ENCODE measurements at regions not wholly inside any gene's neighbourhood (a gene's known extent, or its start where the extent isn't known, plus 50 kb on each side); places are given as distances from the start of the nearest gene placed in this dataset.

- ChIA-PET CTCF (no interaction called here), POLR2A (no interaction called here)
- Histone ChIP-seq H3K4me3 (ENCODE audit: control insufficient read depth in 1 of 7, extremely low read depth in 1 of 7, insufficient read depth in 4 of 7, low read depth in 2 of 7, low read length in 6 of 7) (no peak overlapping the region), H3K36me3 (ENCODE audit: control insufficient read depth in 4 of 4, insufficient read depth in 4 of 4, low read length in 3 of 4) (no peaks in the 10 kb centered on the region), H3K27ac (ENCODE audit: insufficient read depth in 1 of 2, low read depth in 1 of 2, low read length in 2 of 2, poor library complexity in 1 of 2, severe bottlenecking in 2 of 2) (no peak overlapping the region), H3K27me3 (replicated peaks in 2 of 5; ENCODE audit: control insufficient read depth in 4 of 5, insufficient read depth in 5 of 5, low read length in 4 of 5) (peaks cover 0 to 5% (median 2%) of the 10 kb centered on the region in 5 experiments), H3K9me3 (ENCODE audit: control extremely low read depth in 1 of 5, control insufficient read depth in 4 of 5, insufficient read depth in 2 of 5, low read depth in 1 of 5, low read length in 4 of 5) (no peaks in the 10 kb centered on the region), H3K4me1 (ENCODE audit: control extremely low read depth in 1 of 4, control insufficient read depth in 4 of 4, insufficient read depth in 4 of 4, low read length in 3 of 4) (no peaks in the 10 kb centered on the region)
- whole genome bisulfite sequencing (ENCODE audit: insufficient coverage): 100% methylated on average over 1 of the region's 1 CpG
- DNase-seq: no peak
Observed at GRCh38 chr1:203420263-203420662, 55.3 kb upstream of the PRELP start.

- no peaks in the 10 kb centered on the region for H3K9me3 ChIP-seq (ENCODE audit: control extremely low read depth in 1 of 5, control insufficient read depth in 4 of 5, insufficient read depth in 2 of 5, low read depth in 1 of 5, low read length in 4 of 5)
- peaks cover 0 to 5% (median 2%) of the 10 kb centered on the region in 5 experiments for H3K27me3 ChIP-seq (replicated peaks in 2 of 5; ENCODE audit: control insufficient read depth in 4 of 5, insufficient read depth in 5 of 5, low read length in 4 of 5)
- H3K4me1 ChIP-seq (ENCODE audit: control extremely low read depth in 1 of 4, control insufficient read depth in 4 of 4, insufficient read depth in 4 of 4, low read length in 3 of 4): no peaks in the 10 kb centered on the region
- ChIA-PET CTCF (no interaction called here), POLR2A (no interaction called here)
- H3K27ac ChIP-seq (ENCODE audit: insufficient read depth in 1 of 2, low read depth in 1 of 2, low read length in 2 of 2, poor library complexity in 1 of 2, severe bottlenecking in 2 of 2): no peak overlapping the region
- no peak for DNase-seq
- H3K4me3 ChIP-seq (ENCODE audit: control insufficient read depth in 1 of 7, extremely low read depth in 1 of 7, insufficient read depth in 4 of 7, low read depth in 2 of 7, low read length in 6 of 7): no peak overlapping the region
- H3K36me3 ChIP-seq (ENCODE audit: control insufficient read depth in 4 of 4, insufficient read depth in 4 of 4, low read length in 3 of 4): no peaks in the 10 kb centered on the region
Observed at GRCh38 chr1:203421246-203421645, 54.4 kb upstream of the PRELP start.

- H3K4me3 ChIP-seq (ENCODE audit: control insufficient read depth in 1 of 7, extremely low read depth in 1 of 7, insufficient read depth in 4 of 7, low read depth in 2 of 7, low read length in 6 of 7): no peak overlapping the region
- no peak for DNase-seq
- no peak overlapping the region for H3K27ac ChIP-seq (ENCODE audit: insufficient read depth in 1 of 2, low read depth in 1 of 2, low read length in 2 of 2, poor library complexity in 1 of 2, severe bottlenecking in 2 of 2)
- no peaks in the 10 kb centered on the region for H3K9me3 ChIP-seq (ENCODE audit: control extremely low read depth in 1 of 5, control insufficient read depth in 4 of 5, insufficient read depth in 2 of 5, low read depth in 1 of 5, low read length in 4 of 5)
- POLR2A ChIA-PET: no interaction called here
- H3K27me3 ChIP-seq (replicated peaks in 2 of 5; ENCODE audit: control insufficient read depth in 4 of 5, insufficient read depth in 5 of 5, low read length in 4 of 5): peaks cover 0 to 6% (median 5%) of the 10 kb centered on the region in 5 experiments
- WGBS (ENCODE audit: insufficient coverage): 90% methylated on average over 5 of the region's 6 CpGs
- no peaks in the 10 kb centered on the region for H3K4me1 ChIP-seq (ENCODE audit: control extremely low read depth in 1 of 4, control insufficient read depth in 4 of 4, insufficient read depth in 4 of 4, low read length in 3 of 4)
- H3K36me3 ChIP-seq (ENCODE audit: control insufficient read depth in 4 of 4, insufficient read depth in 4 of 4, low read length in 3 of 4): no peaks in the 10 kb centered on the region
- CTCF ChIA-PET: no interaction called here
Observed at GRCh38 chr1:203422116-203422515, 53.5 kb upstream of the PRELP start.

GRCh38 chr1:203422656-203423055 lies 53.0 kb upstream of the PRELP start:
- no peak for DNase-seq
- Histone ChIP-seq H3K27ac (ENCODE audit: insufficient read depth in 1 of 2, low read depth in 1 of 2, low read length in 2 of 2, poor library complexity in 1 of 2, severe bottlenecking in 2 of 2) (no peak overlapping the region), H3K9me3 (ENCODE audit: control extremely low read depth in 1 of 5, control insufficient read depth in 4 of 5, insufficient read depth in 2 of 5, low read depth in 1 of 5, low read length in 4 of 5) (no peaks in the 10 kb centered on the region), H3K36me3 (ENCODE audit: control insufficient read depth in 4 of 4, insufficient read depth in 4 of 4, low read length in 3 of 4) (no peaks in the 10 kb centered on the region), H3K27me3 (replicated peaks in 2 of 5; ENCODE audit: control insufficient read depth in 4 of 5, insufficient read depth in 5 of 5, low read length in 4 of 5) (peaks cover 0 to 9% (median 5%) of the 10 kb centered on the region in 5 experiments), H3K4me3 (ENCODE audit: control insufficient read depth in 1 of 7, extremely low read depth in 1 of 7, insufficient read depth in 4 of 7, low read depth in 2 of 7, low read length in 6 of 7) (no peak overlapping the region), H3K4me1 (ENCODE audit: control extremely low read depth in 1 of 4, control insufficient read depth in 4 of 4, insufficient read depth in 4 of 4, low read length in 3 of 4) (no peaks in the 10 kb centered on the region)
- POLR2A ChIA-PET: no interaction called here
- 100% methylated on average over 2 of the region's 2 CpGs for WGBS (ENCODE audit: insufficient coverage)
- CTCF ChIA-PET: no interaction called here

- Histone ChIP-seq H3K36me3 (ENCODE audit: control insufficient read depth in 4 of 4, insufficient read depth in 4 of 4, low read length in 3 of 4) (no peaks in the 10 kb centered on the region), H3K9me3 (ENCODE audit: control extremely low read depth in 1 of 5, control insufficient read depth in 4 of 5, insufficient read depth in 2 of 5, low read depth in 1 of 5, low read length in 4 of 5) (no peaks in the 10 kb centered on the region), H3K27ac (ENCODE audit: insufficient read depth in 1 of 2, low read depth in 1 of 2, low read length in 2 of 2, poor library complexity in 1 of 2, severe bottlenecking in 2 of 2) (no peak overlapping the region), H3K4me3 (ENCODE audit: control insufficient read depth in 1 of 7, extremely low read depth in 1 of 7, insufficient read depth in 4 of 7, low read depth in 2 of 7, low read length in 6 of 7) (no peak overlapping the region), H3K4me1 (ENCODE audit: control extremely low read depth in 1 of 4, control insufficient read depth in 4 of 4, insufficient read depth in 4 of 4, low read length in 3 of 4) (no peaks in the 10 kb centered on the region), H3K27me3 (replicated peaks in 2 of 5; ENCODE audit: control insufficient read depth in 4 of 5, insufficient read depth in 5 of 5, low read length in 4 of 5) (peaks cover 0 to 11% (median 6%) of the 10 kb centered on the region in 5 experiments)
- WGBS (ENCODE audit: insufficient coverage): 80% methylated on average over 1 of the region's 3 CpGs
- POLR2A ChIA-PET: no interaction called here
- DNase-seq: no peak
- CTCF ChIA-PET: interaction anchor here (0.7 to 2.2 kb wide), 2 partner anchors 16 to 179 kb away, joined by 3 to 7 read pairs; no protein-coding TSS in a partner anchor
Observed at GRCh38 chr1:203424285-203424684, 51.3 kb upstream of the PRELP start.

- POLR2A ChIA-PET: no interaction called here
- Histone ChIP-seq H3K27me3 (replicated peaks in 2 of 5; ENCODE audit: control insufficient read depth in 4 of 5, insufficient read depth in 5 of 5, low read length in 4 of 5) (peaks cover 0 to 11% (median 6%) of the 10 kb centered on the region in 5 experiments), H3K36me3 (ENCODE audit: control insufficient read depth in 4 of 4, insufficient read depth in 4 of 4, low read length in 3 of 4) (no peaks in the 10 kb centered on the region), H3K9me3 (ENCODE audit: control extremely low read depth in 1 of 5, control insufficient read depth in 4 of 5, insufficient read depth in 2 of 5, low read depth in 1 of 5, low read length in 4 of 5) (no peaks in the 10 kb centered on the region), H3K27ac (ENCODE audit: insufficient read depth in 1 of 2, low read depth in 1 of 2, low read length in 2 of 2, poor library complexity in 1 of 2, severe bottlenecking in 2 of 2) (no peak overlapping the region), H3K4me3 (ENCODE audit: control insufficient read depth in 1 of 7, extremely low read depth in 1 of 7, insufficient read depth in 4 of 7, low read depth in 2 of 7, low read length in 6 of 7) (no peak overlapping the region), H3K4me1 (ENCODE audit: control extremely low read depth in 1 of 4, control insufficient read depth in 4 of 4, insufficient read depth in 4 of 4, low read length in 3 of 4) (no peaks in the 10 kb centered on the region)
- WGBS (ENCODE audit: insufficient coverage): 89% methylated on average over 2 of the region's 4 CpGs
- CTCF ChIA-PET: interaction anchor here (0.8 to 2.2 kb wide), 3 partner anchors 9 to 64 kb away, joined by 3 to 7 read pairs (median 4); no protein-coding TSS in a partner anchor
- DNase-seq: no peak
Observed at GRCh38 chr1:203424861-203425662, 50.5 kb upstream of the PRELP start.

GRCh38 chr1:203425663-203425975 lies 50.0 kb upstream of the PRELP start:
- Histone ChIP-seq H3K9me3 (ENCODE audit: control extremely low read depth in 1 of 5, control insufficient read depth in 4 of 5, insufficient read depth in 2 of 5, low read depth in 1 of 5, low read length in 4 of 5) (no peaks in the 10 kb centered on the region), H3K4me3 (ENCODE audit: control insufficient read depth in 1 of 7, extremely low read depth in 1 of 7, insufficient read depth in 4 of 7, low read depth in 2 of 7, low read length in 6 of 7) (no peak overlapping the region), H3K27ac (ENCODE audit: insufficient read depth in 1 of 2, low read depth in 1 of 2, low read length in 2 of 2, poor library complexity in 1 of 2, severe bottlenecking in 2 of 2) (no peak overlapping the region), H3K27me3 (replicated peaks in 2 of 5; ENCODE audit: control insufficient read depth in 4 of 5, insufficient read depth in 5 of 5, low read length in 4 of 5) (peaks cover 0 to 14% (median 6%) of the 10 kb centered on the region in 5 experiments), H3K4me1 (ENCODE audit: control extremely low read depth in 1 of 4, control insufficient read depth in 4 of 4, insufficient read depth in 4 of 4, low read length in 3 of 4) (no peaks in the 10 kb centered on the region), H3K36me3 (ENCODE audit: control insufficient read depth in 4 of 4, insufficient read depth in 4 of 4, low read length in 3 of 4) (no peaks in the 10 kb centered on the region)
- CTCF ChIA-PET: interaction anchor here (0.8 to 2.2 kb wide), 3 partner anchors 10 to 65 kb away, joined by 3 to 7 read pairs (median 4); no protein-coding TSS in a partner anchor
- POLR2A ChIA-PET: no interaction called here
- no peak for DNase-seq
